ENCODE measurements at regions not wholly inside any gene's neighbourhood (a gene's known extent, or its start where the extent isn't known, plus 50 kb on each side); places are given as distances from the start of the nearest gene placed in this dataset.

GRCh38 chr5:173733831-173734501 lies 117.5 kb upstream of the BOD1 start:
- Histone ChIP-seq H3K4me1 (ENCODE audit: control insufficient read depth, low read length) (peaks cover 60% of the 10 kb centered on the region), H4K20me1 (ENCODE audit: control insufficient read depth, insufficient read depth, low read depth, low read length) (no peaks in the 10 kb centered on the region), H3K36me3 (ENCODE audit: control insufficient read depth, low read length) (peaks cover 4% of the 10 kb centered on the region; the same call in 1 of the 2 replicates), H3K9me3 (ENCODE audit: control insufficient read depth, insufficient read depth, low read length) (no peaks in the 10 kb centered on the region), H3K79me2 (ENCODE audit: control insufficient read depth, low read length) (no peaks in the 10 kb centered on the region), H3K4me3 (ENCODE audit: low read length) (peak overlapping the region; percentile 41), H3K27ac (ENCODE audit: low read depth, low read length) (peak overlapping the region; percentile 54), H3F3A (ENCODE audit: control insufficient read depth, insufficient read depth) (0 out of 2 replicates have a peak, but pooled peaks cover 2% of the 10 kb centered on the region), H3K9me2 (replicated peaks; ENCODE audit: control insufficient read depth, low read length) (no peaks in the 10 kb centered on the region), H3K4me2 (ENCODE audit: low read length) (peak overlapping the region; percentile 62), H3K27me3 (ENCODE audit: control insufficient read depth, low read length) (no peaks in the 10 kb centered on the region)
- TF ChIP-seq EZH2phosphoT487 (IDR thresholded peaks at IDR 0.05; ENCODE audit: borderline replicate concordance, low read length): no peak
- TF ChIP-seq CTCF (IDR thresholded peaks at IDR 0.05; ENCODE audit: low read depth, low read length, poor library complexity, severe bottlenecking): no peak

- TF ChIP-seq CTCF (IDR thresholded peaks at IDR 0.05; ENCODE audit: low read depth, low read length, poor library complexity, severe bottlenecking): no peak
- TF ChIP-seq EZH2phosphoT487 (IDR thresholded peaks at IDR 0.05; ENCODE audit: borderline replicate concordance, low read length): no peak
- H4K20me1 ChIP-seq (ENCODE audit: control insufficient read depth, insufficient read depth, low read depth, low read length): no peaks in the 10 kb centered on the region
- H3K27ac ChIP-seq (ENCODE audit: low read depth, low read length): peak overlapping the region; percentile 54
- no peaks in the 10 kb centered on the region for H3K9me3 ChIP-seq (ENCODE audit: control insufficient read depth, insufficient read depth, low read length)
- 0 out of 2 replicates have a peak, but pooled peaks cover 2% of the 10 kb centered on the region for H3F3A ChIP-seq (ENCODE audit: control insufficient read depth, insufficient read depth)
- peaks cover 67% of the 10 kb centered on the region for H3K4me1 ChIP-seq (ENCODE audit: control insufficient read depth, low read length)
- H3K36me3 ChIP-seq (ENCODE audit: control insufficient read depth, low read length): peaks cover 4% of the 10 kb centered on the region; the same call in 1 of the 2 replicates
- H3K4me2 ChIP-seq (ENCODE audit: low read length): peak overlapping the region; percentile 62
- H3K27me3 ChIP-seq (ENCODE audit: control insufficient read depth, low read length): no peaks in the 10 kb centered on the region
- H3K4me3 ChIP-seq (ENCODE audit: low read length): peak overlapping the region; percentile 41
- no peaks in the 10 kb centered on the region for H3K79me2 ChIP-seq (ENCODE audit: control insufficient read depth, low read length)
- no peaks in the 10 kb centered on the region for H3K9me2 ChIP-seq (replicated peaks; ENCODE audit: control insufficient read depth, low read length)
These were observed 118.3 kb upstream of the BOD1 start for GRCh38 chr5:173734716-173735115.

- H3K79me2 ChIP-seq (ENCODE audit: control insufficient read depth, low read length): no peaks in the 10 kb centered on the region
- peaks cover 4% of the 10 kb centered on the region; the same call in 1 of the 2 replicates for H3K36me3 ChIP-seq (ENCODE audit: control insufficient read depth, low read length)
- peak overlapping the region; percentile 62 for H3K4me2 ChIP-seq (ENCODE audit: low read length)
- H3K4me3 ChIP-seq (ENCODE audit: low read length): no peak overlapping the region; the same call in 1 of the 2 replicates
- H3K9me2 ChIP-seq (replicated peaks; ENCODE audit: control insufficient read depth, low read length): no peaks in the 10 kb centered on the region
- no peaks in the 10 kb centered on the region for H3K27me3 ChIP-seq (ENCODE audit: control insufficient read depth, low read length)
- 0 out of 2 replicates have a peak, but pooled peaks cover 2% of the 10 kb centered on the region for H3F3A ChIP-seq (ENCODE audit: control insufficient read depth, insufficient read depth)
- TF ChIP-seq CTCF (IDR thresholded peaks at IDR 0.05; ENCODE audit: low read depth, low read length, poor library complexity, severe bottlenecking) (no peak), EZH2phosphoT487 (IDR thresholded peaks at IDR 0.05; ENCODE audit: borderline replicate concordance, low read length) (no peak)
- peaks cover 68% of the 10 kb centered on the region for H3K4me1 ChIP-seq (ENCODE audit: control insufficient read depth, low read length)
- H4K20me1 ChIP-seq (ENCODE audit: control insufficient read depth, insufficient read depth, low read depth, low read length): no peaks in the 10 kb centered on the region
- H3K27ac ChIP-seq (ENCODE audit: low read depth, low read length): peak overlapping the region; percentile 54
- no peaks in the 10 kb centered on the region for H3K9me3 ChIP-seq (ENCODE audit: control insufficient read depth, insufficient read depth, low read length)
These were observed 118.7 kb upstream of the BOD1 start for GRCh38 chr5:173735184-173735583.
